ENCODE measurements at regions not wholly inside any gene's neighbourhood (a gene's known extent, or its start where the extent isn't known, plus 50 kb on each side); places are given as distances from the start of the nearest gene placed in this dataset.

DNA sequence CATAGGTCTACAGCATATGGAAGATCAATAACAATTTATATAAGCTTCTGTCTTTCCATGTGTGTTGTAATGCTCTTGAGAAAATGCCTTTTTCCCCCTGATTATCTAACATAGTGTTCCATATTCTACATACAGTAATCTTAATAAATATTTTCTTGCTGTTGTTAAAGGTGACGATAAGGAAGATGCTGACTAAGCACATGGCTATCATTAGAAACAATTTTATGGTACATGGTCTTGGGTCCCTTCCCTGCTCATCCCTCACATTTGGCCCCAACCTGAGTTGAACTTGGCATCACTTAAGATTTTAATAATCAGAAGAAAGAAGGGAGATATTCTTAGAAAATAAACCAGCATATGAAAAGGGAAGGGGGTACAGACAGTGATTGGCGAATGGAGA lies 382.1 kb upstream of the CDH20 start:
- no peak for TF ChIP-seq BDP1 (IDR thresholded peaks at IDR 0.05; ENCODE audit: insufficient read depth, insufficient read length)
- TF ChIP-seq USF1 (CRISPR knock-in tag; IDR thresholded peaks at IDR 0.05) = no peak
- TF ChIP-seq TOE1 (IDR thresholded peaks at IDR 0.05; ENCODE audit: borderline replicate concordance) = no peak
- TF ChIP-seq TOE1 (CRISPR knock-in tag; IDR thresholded peaks at IDR 0.05; ENCODE audit: borderline replicate concordance, low read depth) = no peak
- TF ChIP-seq POLR2AphosphoS5 (IDR thresholded peaks at IDR 0.05; ENCODE audit: control insufficient read depth, insufficient read depth, low read depth, low read length) = no peak
- TF ChIP-seq ZHX1 (conservative IDR thresholded peaks at IDR 0.05; ENCODE audit: low read length) = no peak
- TF ChIP-seq GATAD2A (IDR thresholded peaks at IDR 0.05) = no peak
- TF ChIP-seq, protein P1, sequence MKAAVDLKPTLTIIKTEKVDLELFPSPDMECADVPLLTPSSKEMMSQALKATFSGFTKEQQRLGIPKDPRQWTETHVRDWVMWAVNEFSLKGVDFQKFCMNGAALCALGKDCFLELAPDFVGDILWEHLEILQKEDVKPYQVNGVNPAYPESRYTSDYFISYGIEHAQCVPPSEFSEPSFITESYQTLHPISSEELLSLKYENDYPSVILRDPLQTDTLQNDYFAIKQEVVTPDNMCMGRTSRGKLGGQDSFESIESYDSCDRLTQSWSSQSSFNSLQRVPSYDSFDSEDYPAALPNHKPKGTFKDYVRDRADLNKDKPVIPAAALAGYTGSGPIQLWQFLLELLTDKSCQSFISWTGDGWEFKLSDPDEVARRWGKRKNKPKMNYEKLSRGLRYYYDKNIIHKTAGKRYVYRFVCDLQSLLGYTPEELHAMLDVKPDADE (conservative IDR thresholded peaks at IDR 0.05; ENCODE audit: control insufficient read depth, low read depth, low read length) = no peak
- TF ChIP-seq SP2 (IDR thresholded peaks at IDR 0.05; ENCODE audit: extremely low read depth, low read depth, low read length, poor library complexity, severe bottlenecking) = no peak
- TF ChIP-seq ZNF311 (CRISPR knock-in tag; IDR thresholded peaks at IDR 0.05) = no peak
- TF ChIP-seq CTCF (IDR thresholded peaks at IDR 0.05 in 2 of 3, conservative IDR thresholded peaks at IDR 0.05 in 1 of 3; ENCODE audit: insufficient read depth in 2 of 3, low read depth in 1 of 3, low read length in 3 of 3) = no peak
- no peak for TF ChIP-seq RAD21 (CRISPR knock-in tag; conservative IDR thresholded peaks at IDR 0.05 in 1 of 2, IDR thresholded peaks at IDR 0.05 in 1 of 2)
- no peak for TF ChIP-seq CHD2 (IDR thresholded peaks at IDR 0.05; ENCODE audit: low read depth, low read length)
